Upper lobe of left lung (tissue), 4 donors: ENCODE measurements at regions not wholly inside any gene's neighbourhood (a gene's known extent, or its start where the extent isn't known, plus 50 kb on each side); places are given as distances from the start of the nearest gene placed in this dataset.

Experiments used
- POLR2AphosphoS5 ChIP-seq, 2 donors: sonication (generic); formaldehyde crosslinking; IDR thresholded peaks; one replicate each; pipeline ENCODE4 v1.5.1; 2017; ENCODE audit warnings: antibody characterized with exemption in 2 of 2
- TF ChIP-seq, protein P1 (sequence below), 6 experiments: fragments of 450-650 bp in 4 of 6; fragments of 200-600 bp in 2 of 6; sonication (generic) in 2 of 6; IDR thresholded peaks; one replicate each; pipeline ENCODE4 v1.5.1; 2016 to 2019; ENCODE audit warnings: antibody characterized with exemption in 6 of 6

DNA sequence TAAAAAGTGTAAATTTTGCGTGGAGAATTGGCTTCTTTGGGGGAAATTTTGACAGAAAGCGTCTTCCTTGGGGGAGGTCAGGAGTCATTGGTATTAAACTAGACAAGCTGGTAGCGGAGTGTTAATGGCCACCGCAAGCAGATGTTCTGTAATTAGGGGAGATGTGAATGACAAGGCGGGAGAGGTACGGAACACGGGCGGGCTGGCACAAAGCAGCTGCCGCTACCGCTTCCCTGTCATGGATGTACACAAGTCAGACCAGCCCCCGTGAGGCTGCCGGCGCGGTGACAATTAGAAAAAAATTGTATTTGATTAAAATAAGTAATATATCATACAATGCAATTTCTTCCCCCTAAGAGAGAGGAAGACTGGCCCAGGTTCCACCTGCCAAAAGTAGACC lies 501.6 kb downstream of the VRK1 start:
- TF ChIP-seq, protein P1, sequence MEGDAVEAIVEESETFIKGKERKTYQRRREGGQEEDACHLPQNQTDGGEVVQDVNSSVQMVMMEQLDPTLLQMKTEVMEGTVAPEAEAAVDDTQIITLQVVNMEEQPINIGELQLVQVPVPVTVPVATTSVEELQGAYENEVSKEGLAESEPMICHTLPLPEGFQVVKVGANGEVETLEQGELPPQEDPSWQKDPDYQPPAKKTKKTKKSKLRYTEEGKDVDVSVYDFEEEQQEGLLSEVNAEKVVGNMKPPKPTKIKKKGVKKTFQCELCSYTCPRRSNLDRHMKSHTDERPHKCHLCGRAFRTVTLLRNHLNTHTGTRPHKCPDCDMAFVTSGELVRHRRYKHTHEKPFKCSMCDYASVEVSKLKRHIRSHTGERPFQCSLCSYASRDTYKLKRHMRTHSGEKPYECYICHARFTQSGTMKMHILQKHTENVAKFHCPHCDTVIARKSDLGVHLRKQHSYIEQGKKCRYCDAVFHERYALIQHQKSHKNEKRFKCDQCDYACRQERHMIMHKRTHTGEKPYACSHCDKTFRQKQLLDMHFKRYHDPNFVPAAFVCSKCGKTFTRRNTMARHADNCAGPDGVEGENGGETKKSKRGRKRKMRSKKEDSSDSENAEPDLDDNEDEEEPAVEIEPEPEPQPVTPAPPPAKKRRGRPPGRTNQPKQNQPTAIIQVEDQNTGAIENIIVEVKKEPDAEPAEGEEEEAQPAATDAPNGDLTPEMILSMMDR (IDR thresholded peaks at IDR 0.05), result no peak
- no peak for TF ChIP-seq POLR2AphosphoS5 (IDR thresholded peaks at IDR 0.05)
